ENCODE measurements at regions not wholly inside any gene's neighbourhood (a gene's known extent, or its start where the extent isn't known, plus 50 kb on each side); places are given as distances from the start of the nearest gene placed in this dataset.

GRCh38 chr2:176709991-176710390 is 440.7 kb downstream of the MTX2 start (continued):
- TF ChIP-seq, protein P1, sequence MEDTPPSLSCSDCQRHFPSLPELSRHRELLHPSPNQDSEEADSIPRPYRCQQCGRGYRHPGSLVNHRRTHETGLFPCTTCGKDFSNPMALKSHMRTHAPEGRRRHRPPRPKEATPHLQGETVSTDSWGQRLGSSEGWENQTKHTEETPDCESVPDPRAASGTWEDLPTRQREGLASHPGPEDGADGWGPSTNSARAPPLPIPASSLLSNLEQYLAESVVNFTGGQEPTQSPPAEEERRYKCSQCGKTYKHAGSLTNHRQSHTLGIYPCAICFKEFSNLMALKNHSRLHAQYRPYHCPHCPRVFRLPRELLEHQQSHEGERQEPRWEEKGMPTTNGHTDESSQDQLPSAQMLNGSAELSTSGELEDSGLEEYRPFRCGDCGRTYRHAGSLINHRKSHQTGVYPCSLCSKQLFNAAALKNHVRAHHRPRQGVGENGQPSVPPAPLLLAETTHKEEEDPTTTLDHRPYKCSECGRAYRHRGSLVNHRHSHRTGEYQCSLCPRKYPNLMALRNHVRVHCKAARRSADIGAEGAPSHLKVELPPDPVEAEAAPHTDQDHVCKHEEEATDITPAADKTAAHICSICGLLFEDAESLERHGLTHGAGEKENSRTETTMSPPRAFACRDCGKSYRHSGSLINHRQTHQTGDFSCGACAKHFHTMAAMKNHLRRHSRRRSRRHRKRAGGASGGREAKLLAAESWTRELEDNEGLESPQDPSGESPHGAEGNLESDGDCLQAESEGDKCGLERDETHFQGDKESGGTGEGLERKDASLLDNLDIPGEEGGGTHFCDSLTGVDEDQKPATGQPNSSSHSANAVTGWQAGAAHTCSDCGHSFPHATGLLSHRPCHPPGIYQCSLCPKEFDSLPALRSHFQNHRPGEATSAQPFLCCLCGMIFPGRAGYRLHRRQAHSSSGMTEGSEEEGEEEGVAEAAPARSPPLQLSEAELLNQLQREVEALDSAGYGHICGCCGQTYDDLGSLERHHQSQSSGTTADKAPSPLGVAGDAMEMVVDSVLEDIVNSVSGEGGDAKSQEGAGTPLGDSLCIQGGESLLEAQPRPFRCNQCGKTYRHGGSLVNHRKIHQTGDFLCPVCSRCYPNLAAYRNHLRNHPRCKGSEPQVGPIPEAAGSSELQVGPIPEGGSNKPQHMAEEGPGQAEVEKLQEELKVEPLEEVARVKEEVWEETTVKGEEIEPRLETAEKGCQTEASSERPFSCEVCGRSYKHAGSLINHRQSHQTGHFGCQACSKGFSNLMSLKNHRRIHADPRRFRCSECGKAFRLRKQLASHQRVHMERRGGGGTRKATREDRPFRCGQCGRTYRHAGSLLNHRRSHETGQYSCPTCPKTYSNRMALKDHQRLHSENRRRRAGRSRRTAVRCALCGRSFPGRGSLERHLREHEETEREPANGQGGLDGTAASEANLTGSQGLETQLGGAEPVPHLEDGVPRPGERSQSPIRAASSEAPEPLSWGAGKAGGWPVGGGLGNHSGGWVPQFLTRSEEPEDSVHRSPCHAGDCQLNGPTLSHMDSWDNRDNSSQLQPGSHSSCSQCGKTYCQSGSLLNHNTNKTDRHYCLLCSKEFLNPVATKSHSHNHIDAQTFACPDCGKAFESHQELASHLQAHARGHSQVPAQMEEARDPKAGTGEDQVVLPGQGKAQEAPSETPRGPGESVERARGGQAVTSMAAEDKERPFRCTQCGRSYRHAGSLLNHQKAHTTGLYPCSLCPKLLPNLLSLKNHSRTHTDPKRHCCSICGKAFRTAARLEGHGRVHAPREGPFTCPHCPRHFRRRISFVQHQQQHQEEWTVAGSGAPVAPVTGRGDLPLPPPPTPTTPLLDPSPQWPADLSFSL (CRISPR knock-in tag; IDR thresholded peaks at IDR 0.05), result no peak
- TF ChIP-seq MXD4 (CRISPR knock-in tag; IDR thresholded peaks at IDR 0.05) (no peak), ZNF674 (CRISPR knock-in tag; IDR thresholded peaks at IDR 0.05; ENCODE audit: low read depth) (no peak)
- TF ChIP-seq, protein P2, sequence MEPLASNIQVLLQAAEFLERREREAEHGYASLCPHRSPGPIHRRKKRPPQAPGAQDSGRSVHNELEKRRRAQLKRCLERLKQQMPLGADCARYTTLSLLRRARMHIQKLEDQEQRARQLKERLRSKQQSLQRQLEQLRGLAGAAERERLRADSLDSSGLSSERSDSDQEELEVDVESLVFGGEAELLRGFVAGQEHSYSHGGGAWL (CRISPR knock-in tag; IDR thresholded peaks at IDR 0.05), result no peak

- Histone ChIP-seq H3K9ac (ENCODE audit: insufficient read depth, low read depth, low read length) (no peak overlapping the region), H3K4me1 (ENCODE audit: insufficient read depth, low read length) (no peaks in the 10 kb centered on the region), H3K9me3 (ENCODE audit: low read length) (no peaks in the 10 kb centered on the region), H4K20me1 (ENCODE audit: insufficient read depth, low read length) (no peaks in the 10 kb centered on the region), H3K36me3 (replicated peaks in 1 of 2; ENCODE audit: control insufficient read depth in 1 of 2, insufficient read depth in 2 of 2, low read length in 2 of 2) (no peaks in the 10 kb centered on the region), H2AFZ (ENCODE audit: low read length) (no peak overlapping the region), H3K79me2 (ENCODE audit: insufficient read depth, low read length) (no peaks in the 10 kb centered on the region), H3K27ac (ENCODE audit: extremely low read length, insufficient read depth, low read length) (no peak overlapping the region), H3K4me3 (replicated peaks in 1 of 3; ENCODE audit: insufficient read depth in 1 of 3, low read depth in 2 of 3, low read length in 3 of 3) (no peak overlapping the region), H3K27me3 (ENCODE audit: control insufficient read depth in 1 of 2, insufficient read depth in 2 of 2, low read length in 2 of 2) (peaks cover 3 to 23% of the 10 kb centered on the region in 2 experiments; a peak in 4 of 5 replicates), H3K4me2 (ENCODE audit: low read depth, low read length) (no peak overlapping the region)
- WGBS (ENCODE audit: low lambda C conversion rate), result 7% methylated on average over 7 of the region's 7 CpGs
- DNase-seq (ENCODE audit: low spot score) (no peak), ATAC-seq (no peak), FAIRE-seq (no peak)
- intact Hi-C loops (cut with micrococcal nuclease; ENCODE audit: unreplicated experiment) (no loop called here), in situ Hi-C loops (cut with HindIII; ENCODE audit: extremely low pct_ligation_motif_present, low pct_unique_long_range_greater_than_20kb) (no loop called here)
- POLR2A ChIA-PET, result no interaction called here
- CTCF ChIA-PET (ENCODE audit: low intra/inter-chr PET ratio, low total read pairs), result no interaction called here
- no TSS peak for BruUV-seq (replicated peaks)
- TF ChIP-seq, protein P3, sequence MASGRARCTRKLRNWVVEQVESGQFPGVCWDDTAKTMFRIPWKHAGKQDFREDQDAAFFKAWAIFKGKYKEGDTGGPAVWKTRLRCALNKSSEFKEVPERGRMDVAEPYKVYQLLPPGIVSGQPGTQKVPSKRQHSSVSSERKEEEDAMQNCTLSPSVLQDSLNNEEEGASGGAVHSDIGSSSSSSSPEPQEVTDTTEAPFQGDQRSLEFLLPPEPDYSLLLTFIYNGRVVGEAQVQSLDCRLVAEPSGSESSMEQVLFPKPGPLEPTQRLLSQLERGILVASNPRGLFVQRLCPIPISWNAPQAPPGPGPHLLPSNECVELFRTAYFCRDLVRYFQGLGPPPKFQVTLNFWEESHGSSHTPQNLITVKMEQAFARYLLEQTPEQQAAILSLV (CRISPR knock-in tag; IDR thresholded peaks at IDR 0.05; ENCODE audit: borderline replicate concordance), result no peak
- TF ChIP-seq ZNF781 (CRISPR knock-in tag; IDR thresholded peaks at IDR 0.05; ENCODE audit: borderline replicate concordance, not compliant biosample characterization), result no peak
- no peak for TF ChIP-seq KDM4B (CRISPR knock-in tag; IDR thresholded peaks at IDR 0.05)
- TF ChIP-seq SOX6 (IDR thresholded peaks at IDR 0.05), result no peak
- TF ChIP-seq SOX6 (CRISPR knock-in tag; IDR thresholded peaks at IDR 0.05), result no peak
- TF ChIP-seq ZNF496 (CRISPR knock-in tag; IDR thresholded peaks at IDR 0.05; ENCODE audit: insufficient replicate concordance), result no peak
- no peak for TF ChIP-seq ZNF335 (CRISPR knock-in tag; IDR thresholded peaks at IDR 0.05)
- no peak for TF ChIP-seq ZMYM4 (CRISPR knock-in tag; IDR thresholded peaks at IDR 0.05)
- TF ChIP-seq SOX5 (CRISPR knock-in tag; IDR thresholded peaks at IDR 0.05; ENCODE audit: borderline replicate concordance), result no peak
- TF ChIP-seq, protein P4, sequence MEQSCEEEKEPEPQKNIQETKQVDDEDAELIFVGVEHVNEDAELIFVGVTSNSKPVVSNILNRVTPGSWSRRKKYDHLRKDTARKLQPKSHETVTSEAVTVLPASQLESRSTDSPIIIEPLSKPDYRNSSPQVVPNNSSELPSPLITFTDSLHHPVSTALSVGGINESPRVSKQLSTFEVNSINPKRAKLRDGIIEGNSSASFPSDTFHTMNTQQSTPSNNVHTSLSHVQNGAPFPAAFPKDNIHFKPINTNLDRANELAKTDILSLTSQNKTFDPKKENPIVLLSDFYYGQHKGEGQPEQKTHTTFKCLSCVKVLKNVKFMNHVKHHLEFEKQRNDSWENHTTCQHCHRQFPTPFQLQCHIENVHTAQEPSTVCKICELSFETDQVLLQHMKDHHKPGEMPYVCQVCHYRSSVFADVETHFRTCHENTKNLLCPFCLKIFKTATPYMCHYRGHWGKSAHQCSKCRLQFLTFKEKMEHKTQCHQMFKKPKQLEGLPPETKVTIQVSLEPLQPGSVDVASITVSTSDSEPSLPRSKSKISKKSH (CRISPR knock-in tag; IDR thresholded peaks at IDR 0.05; ENCODE audit: borderline replicate concordance), result no peak
Measured at GRCh38 chr2:176710657-176711186, 441.5 kb downstream of the MTX2 start.

Data from HepG2 (cell line).